GM23248 (cell line): ENCODE measurements at regions not wholly inside any gene's neighbourhood (a gene's known extent, or its start where the extent isn't known, plus 50 kb on each side); places are given as distances from the start of the nearest gene placed in this dataset.

ENCODE experiments used
- EZH2 ChIP-seq: fragments of 200-600 bp; sonication (generic); IDR thresholded peaks from 2 replicates; pipeline ENCODE4 v1.6.1; 2018; ENCODE audit warnings: antibody characterized with exemption, mild to moderate bottlenecking; ENCODE audit not compliant: insufficient read depth, poor library complexity, severe bottlenecking
- EZH2phosphoT487 ChIP-seq: fragments of 200-600 bp; sonication (generic); IDR thresholded peaks from 2 replicates; pipeline ENCODE4 v1.6.1; 2018; ENCODE audit warnings: antibody characterized with exemption, moderate library complexity, mild to moderate bottlenecking, low read depth; ENCODE audit not compliant: insufficient read depth

GRCh38 chr16:79962962-79963361 lies 362.4 kb upstream of the MAF start:
- TF ChIP-seq EZH2 (no peak), EZH2phosphoT487 (no peak)
